HCT116 (cell line): ENCODE measurements at regions not wholly inside any gene's neighbourhood (a gene's known extent, or its start where the extent isn't known, plus 50 kb on each side); places are given as distances from the start of the nearest gene placed in this dataset.

Experiments
- EZH2 ChIP-seq: fragments of 200-600 bp; sonication (generic); IDR thresholded peaks from 2 replicates; pipeline ENCODE4 v1.6.1; 2017; ENCODE audit warnings: antibody characterized with exemption, mixed run types
- POLR2AphosphoS5 ChIP-seq: IDR thresholded peaks from 2 replicates; pipeline ENCODE4 v1.6.1; 2011; ENCODE audit warnings: mild to moderate bottlenecking, low read depth, low read length, moderate library complexity

- TF ChIP-seq POLR2AphosphoS5 (no peak), EZH2 (no peak)
Measured at GRCh38 chr7:157473051-157473569, 136.3 kb downstream of the DNAJB6 start.
